GM04504 (cell line): ENCODE measurements at regions not wholly inside any gene's neighbourhood (a gene's known extent, or its start where the extent isn't known, plus 50 kb on each side); places are given as distances from the start of the nearest gene placed in this dataset.

ENCODE experiments used
- DNase-seq: peaks from one replicate; pipeline ENCODE4 v3.0.0-alpha.2; 2012; ENCODE audit warnings: low read depth

- no peak for DNase-seq
Observed at GRCh38 chr19:28019371-28019770, 1193.6 kb downstream of the UQCRFS1 start.

GRCh38 chr19:28018499-28018898 lies 1194.5 kb downstream of the UQCRFS1 start:
- no peak for DNase-seq

- no peak for DNase-seq
Observed at GRCh38 chr19:28014615-28015405, 1198.1 kb downstream of the UQCRFS1 start.

- DNase-seq, result no peak
Observed at GRCh38 chr19:28012361-28012760, 1200.6 kb downstream of the UQCRFS1 start.

- no peak for DNase-seq
Observed at GRCh38 chr19:28010656-28011055, 1202.3 kb downstream of the UQCRFS1 start.

GRCh38 chr19:28009696-28010095 lies 1203.3 kb downstream of the UQCRFS1 start:
- no peak for DNase-seq

- DNase-seq, result no peak
Observed at GRCh38 chr19:28008695-28009094, 1204.3 kb downstream of the UQCRFS1 start.

GRCh38 chr19:28003543-28003942 lies 1209.4 kb downstream of the UQCRFS1 start:
- DNase-seq, result no peak

- DNase-seq, result no peak
Observed at GRCh38 chr19:27997069-27997468, 1215.9 kb downstream of the UQCRFS1 start.

GRCh38 chr19:27993619-27994570 lies 1219.1 kb downstream of the UQCRFS1 start:
- DNase-seq, result no peak

- no peak for DNase-seq
Observed at GRCh38 chr19:27986299-27986698, 1226.7 kb downstream of the UQCRFS1 start.

GRCh38 chr19:27975419-27976005 lies 1237.4 kb downstream of the UQCRFS1 start:
- no peak for DNase-seq

GRCh38 chr19:27974082-27974513 lies 1238.9 kb downstream of the UQCRFS1 start:
- DNase-seq, result no peak

GRCh38 chr19:27972291-27973040 lies 1240.5 kb downstream of the UQCRFS1 start:
- DNase-seq, result no peak

GRCh38 chr19:27971869-27972268 lies 1241.1 kb downstream of the UQCRFS1 start:
- no peak for DNase-seq

- DNase-seq, result no peak
Observed at GRCh38 chr19:27971071-27971470, 1241.9 kb downstream of the UQCRFS1 start.

GRCh38 chr19:27966390-27966816 lies 1246.5 kb downstream of the UQCRFS1 start:
- DNase-seq, result no peak

GRCh38 chr19:27964185-27964584 lies 1248.8 kb downstream of the UQCRFS1 start:
- no peak for DNase-seq

- no peak for DNase-seq
Observed at GRCh38 chr19:27962264-27962663, 1250.7 kb downstream of the UQCRFS1 start.

- no peak for DNase-seq
Observed at GRCh38 chr19:27955485-27956480, 1257.2 kb downstream of the UQCRFS1 start.
